Upper lobe of left lung (tissue), 6 donors: ENCODE measurements at regions not wholly inside any gene's neighbourhood (a gene's known extent, or its start where the extent isn't known, plus 50 kb on each side); places are given as distances from the start of the nearest gene placed in this dataset.

Experiments
- ATAC-seq, 2 donors: fragments of 200-7000 bp; cut with Tn5 transposase; one replicate each; pipeline ENCODE4 v1.9.1; 2022; ENCODE audit warnings: mild to moderate bottlenecking in 2 of 2, moderate library complexity in 2 of 2; ENCODE audit not compliant: low FRiP score in 2 of 2
- DNase-seq, 2 donors: peaks; one replicate each; pipeline ENCODE4 v3.0.0-alpha.2; 2019 to 2020
- H3K27ac ChIP-seq, 4 donors: fragments of 200-600 bp; sonication (generic); one replicate each; pipeline ENCODE4 v1.5.1; 2016 to 2019
- H3K27me3 ChIP-seq, 4 donors: fragments of 200-600 bp; sonication (generic); one replicate each; pipeline ENCODE4 v1.5.1; 2017 to 2019
- H3K36me3 ChIP-seq, 4 donors: fragments of 200-600 bp; sonication (generic); one replicate each; pipeline ENCODE4 v1.5.1; 2016 to 2019
- H3K4me1 ChIP-seq, 4 donors: fragments of 200-600 bp; sonication (generic); one replicate each; pipeline ENCODE4 v1.5.1; 2018 to 2019
- H3K4me3 ChIP-seq, 4 donors: fragments of 200-600 bp; sonication (generic); one replicate each; pipeline ENCODE4 v1.5.1; 2017 to 2019; ENCODE audit warnings: mild to moderate bottlenecking in 2 of 4, moderate library complexity in 1 of 4
- H3K9me3 ChIP-seq, 4 donors: fragments of 200-600 bp; sonication (generic); one replicate each; pipeline ENCODE4 v1.5.1; 2018 to 2019
- EP300 ChIP-seq, 4 donors: sonication (generic); formaldehyde crosslinking; IDR thresholded peaks; one replicate each; pipeline ENCODE4 v1.5.1; 2017; ENCODE audit warnings: antibody characterized with exemption in 4 of 4, control low read depth in 2 of 4
- POLR2A ChIP-seq, 4 donors: fragments of 450-650 bp; IDR thresholded peaks; one replicate each; pipeline ENCODE4 v1.5.1; 2016 to 2017; ENCODE audit warnings: antibody characterized with exemption in 4 of 4, mild to moderate bottlenecking in 2 of 4
- POLR2AphosphoS5 ChIP-seq, 2 donors: sonication (generic); formaldehyde crosslinking; IDR thresholded peaks; one replicate each; pipeline ENCODE4 v1.5.1; 2017; ENCODE audit warnings: antibody characterized with exemption in 2 of 2
- WGBS, 2 donors: methylation state at CpG; one replicate each; pipeline ENCODE4 v1.1.5; 2017 to 2018; 5-methylcytosine and 5-hydroxymethylcytosine counted together
- TF ChIP-seq, protein P1 (sequence below), 6 experiments: fragments of 450-650 bp in 4 of 6; fragments of 200-600 bp in 2 of 6; sonication (generic) in 2 of 6; IDR thresholded peaks; one replicate each; pipeline ENCODE4 v1.5.1; 2016 to 2019; ENCODE audit warnings: antibody characterized with exemption in 6 of 6
- donor health status: DM: no; HTN: no; CAD: no; lungs with moderate emphysema.
- donor health status: DM: no; HTN: yes; CAD: no; lungs with severe emphysema.

- Histone ChIP-seq H3K4me3 (peak overlapping the region in 3 of 4 donors; percentile 12 to 39 (median 34)), H3K9me3 (no peaks in the 10 kb centered on the region), H3K27me3 (no peaks in the 10 kb centered on the region), H3K36me3 (no peaks in the 10 kb centered on the region), H3K27ac (no peak overlapping the region), H3K4me1 (peaks cover 0 to 11% (median 3%) of the 10 kb centered on the region in 4 donors)
- DNase-seq (peak in 1 of 2 donors; percentile 54), ATAC-seq (peak in 1 of 2 donors; percentile 36)
- TF ChIP-seq POLR2A (IDR thresholded peaks at IDR 0.05) = no peak
- TF ChIP-seq, protein P1, sequence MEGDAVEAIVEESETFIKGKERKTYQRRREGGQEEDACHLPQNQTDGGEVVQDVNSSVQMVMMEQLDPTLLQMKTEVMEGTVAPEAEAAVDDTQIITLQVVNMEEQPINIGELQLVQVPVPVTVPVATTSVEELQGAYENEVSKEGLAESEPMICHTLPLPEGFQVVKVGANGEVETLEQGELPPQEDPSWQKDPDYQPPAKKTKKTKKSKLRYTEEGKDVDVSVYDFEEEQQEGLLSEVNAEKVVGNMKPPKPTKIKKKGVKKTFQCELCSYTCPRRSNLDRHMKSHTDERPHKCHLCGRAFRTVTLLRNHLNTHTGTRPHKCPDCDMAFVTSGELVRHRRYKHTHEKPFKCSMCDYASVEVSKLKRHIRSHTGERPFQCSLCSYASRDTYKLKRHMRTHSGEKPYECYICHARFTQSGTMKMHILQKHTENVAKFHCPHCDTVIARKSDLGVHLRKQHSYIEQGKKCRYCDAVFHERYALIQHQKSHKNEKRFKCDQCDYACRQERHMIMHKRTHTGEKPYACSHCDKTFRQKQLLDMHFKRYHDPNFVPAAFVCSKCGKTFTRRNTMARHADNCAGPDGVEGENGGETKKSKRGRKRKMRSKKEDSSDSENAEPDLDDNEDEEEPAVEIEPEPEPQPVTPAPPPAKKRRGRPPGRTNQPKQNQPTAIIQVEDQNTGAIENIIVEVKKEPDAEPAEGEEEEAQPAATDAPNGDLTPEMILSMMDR (IDR thresholded peaks at IDR 0.05) = no peak
- no peak for TF ChIP-seq EP300 (IDR thresholded peaks at IDR 0.05)
- no peak for TF ChIP-seq POLR2AphosphoS5 (IDR thresholded peaks at IDR 0.05)
- WGBS, 2 donors = 12% methylated on average over 40 of the region's 40 CpGs
Measured at GRCh38 chr11:22432291-22433093, 94.3 kb downstream of the SLC17A6 start.

- ATAC-seq = no peak
- 83 to 89% methylated on average over 3 of the region's 3 CpGs for WGBS, 2 donors
- Histone ChIP-seq H3K36me3 (no peaks in the 10 kb centered on the region), H3K9me3 (no peaks in the 10 kb centered on the region), H3K27ac (no peak overlapping the region), H3K4me1 (peaks cover 0 to 11% (median 3%) of the 10 kb centered on the region in 4 donors), H3K4me3 (no peak overlapping the region), H3K27me3 (no peaks in the 10 kb centered on the region)
- no peak for DNase-seq
- TF ChIP-seq, protein P1 (IDR thresholded peaks at IDR 0.05) = no peak
- TF ChIP-seq POLR2AphosphoS5 (IDR thresholded peaks at IDR 0.05) (no peak), POLR2A (IDR thresholded peaks at IDR 0.05) (no peak), EP300 (IDR thresholded peaks at IDR 0.05) (no peak)
Measured at GRCh38 chr11:22431106-22431505, 92.9 kb downstream of the SLC17A6 start.

GRCh38 chr11:22430639-22431038 lies 92.5 kb downstream of the SLC17A6 start:
- H3K36me3 ChIP-seq = no peaks in the 10 kb centered on the region
- H3K27ac ChIP-seq = no peak overlapping the region
- H3K4me3 ChIP-seq = no peak overlapping the region
- peaks cover 0 to 11% (median 3%) of the 10 kb centered on the region in 4 donors for H3K4me1 ChIP-seq
- 96 to 99% methylated on average over 3 of the region's 3 CpGs for WGBS, 2 donors
- ATAC-seq = no peak
- no peak for DNase-seq
- no peak for TF ChIP-seq EP300 (IDR thresholded peaks at IDR 0.05)
- no peak for TF ChIP-seq POLR2A (IDR thresholded peaks at IDR 0.05)
- no peak for TF ChIP-seq POLR2AphosphoS5 (IDR thresholded peaks at IDR 0.05)
- TF ChIP-seq, protein P1 (IDR thresholded peaks at IDR 0.05) = no peak
- H3K27me3 ChIP-seq = no peaks in the 10 kb centered on the region
- H3K9me3 ChIP-seq = no peaks in the 10 kb centered on the region

DNA sequence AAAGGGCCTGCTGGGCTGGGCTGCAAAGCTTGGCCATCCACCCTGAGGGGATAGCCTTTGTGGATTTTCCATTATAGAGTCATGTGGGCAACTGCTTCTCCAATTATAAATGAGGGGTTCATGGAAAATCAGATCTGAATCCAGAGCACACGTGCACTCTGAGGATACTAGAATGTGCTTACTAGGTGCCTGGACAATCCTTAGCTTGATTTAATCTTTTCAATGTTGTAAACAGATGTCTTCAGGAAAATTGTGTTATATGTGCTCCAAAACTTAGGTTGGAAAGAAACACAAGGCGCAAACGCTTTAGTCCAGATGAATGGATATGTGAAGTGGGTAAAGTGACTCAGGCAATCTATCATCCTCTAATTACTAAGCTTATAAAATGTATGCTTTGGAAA lies 92.0 kb downstream of the SLC17A6 start:
- Histone ChIP-seq H3K27ac (no peak overlapping the region), H3K27me3 (no peaks in the 10 kb centered on the region), H3K36me3 (no peaks in the 10 kb centered on the region), H3K9me3 (no peaks in the 10 kb centered on the region), H3K4me1 (peaks cover 0 to 11% (median 3%) of the 10 kb centered on the region in 4 donors), H3K4me3 (no peak overlapping the region)
- WGBS, 2 donors = 80 to 89% methylated on average over 3 of the region's 3 CpGs
- TF ChIP-seq POLR2A (IDR thresholded peaks at IDR 0.05) = no peak
- TF ChIP-seq, protein P1 (IDR thresholded peaks at IDR 0.05) = no peak
- ATAC-seq (no peak), DNase-seq (no peak)
